ENCODE measurements at regions not wholly inside any gene's neighbourhood (a gene's known extent, or its start where the extent isn't known, plus 50 kb on each side); places are given as distances from the start of the nearest gene placed in this dataset.

GRCh38 chr2:64820901-64821300 is 167.2 kb upstream of the SERTAD2 start:
- no peak for DNase-seq (ENCODE audit: low read depth in 4 of 4, low spot score in 3 of 4)

- no peak for DNase-seq (ENCODE audit: low read depth in 4 of 4, low spot score in 3 of 4)
Observed at GRCh38 chr2:64823794-64824193, 165.4 kb upstream of the SLC1A4 start.

- no peak for DNase-seq (ENCODE audit: low read depth in 4 of 4, low spot score in 3 of 4)
Observed at GRCh38 chr2:64825831-64826491, 163.2 kb upstream of the SLC1A4 start.

- no peak for DNase-seq (ENCODE audit: low read depth in 4 of 4, low spot score in 3 of 4)
Observed at GRCh38 chr2:64826703-64827102, 162.5 kb upstream of the SLC1A4 start.

GRCh38 chr2:64828261-64828660 is 160.9 kb upstream of the SLC1A4 start:
- DNase-seq (ENCODE audit: low read depth in 4 of 4, low spot score in 3 of 4), result no peak

- DNase-seq (ENCODE audit: low read depth in 4 of 4, low spot score in 3 of 4), result no peak
Observed at GRCh38 chr2:64829525-64829924, 159.7 kb upstream of the SLC1A4 start.

- peak in 3 of 4 donors; percentile 15 to 22 (median 22) for DNase-seq (ENCODE audit: low read depth in 4 of 4, low spot score in 3 of 4)
Observed at GRCh38 chr2:64831134-64831976, 157.8 kb upstream of the SLC1A4 start.

GRCh38 chr2:64831977-64832328 is 157.2 kb upstream of the SLC1A4 start:
- DNase-seq (ENCODE audit: low read depth in 4 of 4, low spot score in 3 of 4), result no peak

- no peak for DNase-seq (ENCODE audit: low read depth in 4 of 4, low spot score in 3 of 4)
Observed at GRCh38 chr2:64832936-64833335, 156.3 kb upstream of the SLC1A4 start.

GRCh38 chr2:64836566-64836965 is 152.6 kb upstream of the SLC1A4 start:
- no peak for DNase-seq (ENCODE audit: low read depth in 4 of 4, low spot score in 3 of 4)

- no peak for DNase-seq (ENCODE audit: low read depth in 4 of 4, low spot score in 3 of 4)
Observed at GRCh38 chr2:64837116-64837731, 152.0 kb upstream of the SLC1A4 start.

GRCh38 chr2:64837925-64838641 is 151.1 kb upstream of the SLC1A4 start:
- no peak for DNase-seq (ENCODE audit: low read depth in 4 of 4, low spot score in 3 of 4)

- no peak for DNase-seq (ENCODE audit: low read depth in 4 of 4, low spot score in 3 of 4)
Observed at GRCh38 chr2:64838817-64839216, 150.4 kb upstream of the SLC1A4 start.

- DNase-seq (ENCODE audit: low read depth in 4 of 4, low spot score in 3 of 4), result no peak
Observed at GRCh38 chr2:64839844-64840243, 149.4 kb upstream of the SLC1A4 start.

GRCh38 chr2:64840426-64840881 is 148.7 kb upstream of the SLC1A4 start:
- no peak for DNase-seq (ENCODE audit: low read depth in 4 of 4, low spot score in 3 of 4)

GRCh38 chr2:64841461-64841860 is 147.7 kb upstream of the SLC1A4 start:
- DNase-seq (ENCODE audit: low read depth in 4 of 4, low spot score in 3 of 4), result no peak

- no peak for DNase-seq (ENCODE audit: low read depth in 4 of 4, low spot score in 3 of 4)
Observed at GRCh38 chr2:64842030-64842429, 147.2 kb upstream of the SLC1A4 start.

- no peak for DNase-seq (ENCODE audit: low read depth in 4 of 4, low spot score in 3 of 4)
Observed at GRCh38 chr2:64844087-64844486, 145.1 kb upstream of the SLC1A4 start.

- DNase-seq (ENCODE audit: low read depth in 4 of 4, low spot score in 3 of 4), result no peak
Observed at GRCh38 chr2:64845273-64845905, 143.8 kb upstream of the SLC1A4 start.

GRCh38 chr2:64846177-64846576 is 143.0 kb upstream of the SLC1A4 start:
- no peak for DNase-seq (ENCODE audit: low read depth in 4 of 4, low spot score in 3 of 4)

GRCh38 chr2:64847930-64848329 is 141.3 kb upstream of the SLC1A4 start:
- DNase-seq (ENCODE audit: low read depth in 4 of 4, low spot score in 3 of 4), result no peak

All from right renal pelvis (tissue), 4 donors.